ENCODE measurements at regions not wholly inside any gene's neighbourhood (a gene's known extent, or its start where the extent isn't known, plus 50 kb on each side); places are given as distances from the start of the nearest gene placed in this dataset.

DNA sequence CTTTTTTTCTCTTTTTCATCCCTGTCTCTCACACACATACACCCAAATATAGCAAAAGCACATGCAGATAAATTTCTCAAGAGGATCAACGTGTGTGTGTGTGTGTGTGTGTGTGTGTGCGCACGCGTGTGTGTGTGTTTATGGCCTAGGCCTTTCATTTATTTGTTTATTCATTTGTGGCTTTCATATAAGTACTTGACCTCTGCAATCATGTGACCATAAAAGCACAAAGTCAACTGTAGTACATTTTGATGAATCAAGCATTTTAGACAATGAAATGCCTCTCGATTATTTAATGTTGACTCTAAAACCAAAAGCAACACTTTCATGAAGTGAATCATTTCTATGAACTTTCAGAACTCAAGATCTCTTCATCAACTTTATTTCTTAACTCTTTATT lies 194.1 kb upstream of the ADGRL2 start:
- Histone ChIP-seq H3K79me2 (replicated peaks; ENCODE audit: insufficient read depth, low read length) (no peaks in the 10 kb centered on the region), H3K9me3 (ENCODE audit: low read length) (no peaks in the 10 kb centered on the region), H3K27ac (ENCODE audit: low read length) (no peak overlapping the region), H3K36me3 (ENCODE audit: insufficient read depth, low read length) (no peaks in the 10 kb centered on the region), H3F3A (ENCODE audit: insufficient read depth, low read length, poor library complexity, severe bottlenecking) (no peaks in the 10 kb centered on the region), H3K9ac (ENCODE audit: low read length) (no peak overlapping the region), H3K27me3 (ENCODE audit: insufficient read depth, low read depth, low read length) (no peaks in the 10 kb centered on the region), H3K4me3 (ENCODE audit: low read length) (no peak overlapping the region), H3K9me2 (ENCODE audit: insufficient read depth, low read length) (no peaks in the 10 kb centered on the region), H2AFZ (ENCODE audit: low read depth, low read length) (no peak overlapping the region), H3K4me2 (ENCODE audit: low read length) (no peak overlapping the region), H4K20me1 (ENCODE audit: insufficient read depth) (no peaks in the 10 kb centered on the region)
- TF ChIP-seq EP300 (conservative IDR thresholded peaks at IDR 0.05; ENCODE audit: poor library complexity, severe bottlenecking) (no peak), EZH2 (IDR thresholded peaks at IDR 0.05; ENCODE audit: borderline replicate concordance, insufficient read depth, low read length, poor library complexity, severe bottlenecking) (no peak), POLR2AphosphoS5 (IDR thresholded peaks at IDR 0.05) (no peak), MXI1 (conservative IDR thresholded peaks at IDR 0.05; ENCODE audit: poor library complexity, severe bottlenecking) (no peak), TAF1 (IDR thresholded peaks at IDR 0.05; ENCODE audit: low read depth) (no peak), RAD21 (conservative IDR thresholded peaks at IDR 0.05) (no peak), SMC3 (conservative IDR thresholded peaks at IDR 0.05; ENCODE audit: poor library complexity) (no peak)
- TF ChIP-seq, protein P1, sequence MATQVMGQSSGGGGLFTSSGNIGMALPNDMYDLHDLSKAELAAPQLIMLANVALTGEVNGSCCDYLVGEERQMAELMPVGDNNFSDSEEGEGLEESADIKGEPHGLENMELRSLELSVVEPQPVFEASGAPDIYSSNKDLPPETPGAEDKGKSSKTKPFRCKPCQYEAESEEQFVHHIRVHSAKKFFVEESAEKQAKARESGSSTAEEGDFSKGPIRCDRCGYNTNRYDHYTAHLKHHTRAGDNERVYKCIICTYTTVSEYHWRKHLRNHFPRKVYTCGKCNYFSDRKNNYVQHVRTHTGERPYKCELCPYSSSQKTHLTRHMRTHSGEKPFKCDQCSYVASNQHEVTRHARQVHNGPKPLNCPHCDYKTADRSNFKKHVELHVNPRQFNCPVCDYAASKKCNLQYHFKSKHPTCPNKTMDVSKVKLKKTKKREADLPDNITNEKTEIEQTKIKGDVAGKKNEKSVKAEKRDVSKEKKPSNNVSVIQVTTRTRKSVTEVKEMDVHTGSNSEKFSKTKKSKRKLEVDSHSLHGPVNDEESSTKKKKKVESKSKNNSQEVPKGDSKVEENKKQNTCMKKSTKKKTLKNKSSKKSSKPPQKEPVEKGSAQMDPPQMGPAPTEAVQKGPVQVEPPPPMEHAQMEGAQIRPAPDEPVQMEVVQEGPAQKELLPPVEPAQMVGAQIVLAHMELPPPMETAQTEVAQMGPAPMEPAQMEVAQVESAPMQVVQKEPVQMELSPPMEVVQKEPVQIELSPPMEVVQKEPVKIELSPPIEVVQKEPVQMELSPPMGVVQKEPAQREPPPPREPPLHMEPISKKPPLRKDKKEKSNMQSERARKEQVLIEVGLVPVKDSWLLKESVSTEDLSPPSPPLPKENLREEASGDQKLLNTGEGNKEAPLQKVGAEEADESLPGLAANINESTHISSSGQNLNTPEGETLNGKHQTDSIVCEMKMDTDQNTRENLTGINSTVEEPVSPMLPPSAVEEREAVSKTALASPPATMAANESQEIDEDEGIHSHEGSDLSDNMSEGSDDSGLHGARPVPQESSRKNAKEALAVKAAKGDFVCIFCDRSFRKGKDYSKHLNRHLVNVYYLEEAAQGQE (IDR thresholded peaks at IDR 0.05; ENCODE audit: borderline replicate concordance), result no peak
- TF ChIP-seq, protein P2, sequence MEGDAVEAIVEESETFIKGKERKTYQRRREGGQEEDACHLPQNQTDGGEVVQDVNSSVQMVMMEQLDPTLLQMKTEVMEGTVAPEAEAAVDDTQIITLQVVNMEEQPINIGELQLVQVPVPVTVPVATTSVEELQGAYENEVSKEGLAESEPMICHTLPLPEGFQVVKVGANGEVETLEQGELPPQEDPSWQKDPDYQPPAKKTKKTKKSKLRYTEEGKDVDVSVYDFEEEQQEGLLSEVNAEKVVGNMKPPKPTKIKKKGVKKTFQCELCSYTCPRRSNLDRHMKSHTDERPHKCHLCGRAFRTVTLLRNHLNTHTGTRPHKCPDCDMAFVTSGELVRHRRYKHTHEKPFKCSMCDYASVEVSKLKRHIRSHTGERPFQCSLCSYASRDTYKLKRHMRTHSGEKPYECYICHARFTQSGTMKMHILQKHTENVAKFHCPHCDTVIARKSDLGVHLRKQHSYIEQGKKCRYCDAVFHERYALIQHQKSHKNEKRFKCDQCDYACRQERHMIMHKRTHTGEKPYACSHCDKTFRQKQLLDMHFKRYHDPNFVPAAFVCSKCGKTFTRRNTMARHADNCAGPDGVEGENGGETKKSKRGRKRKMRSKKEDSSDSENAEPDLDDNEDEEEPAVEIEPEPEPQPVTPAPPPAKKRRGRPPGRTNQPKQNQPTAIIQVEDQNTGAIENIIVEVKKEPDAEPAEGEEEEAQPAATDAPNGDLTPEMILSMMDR (IDR thresholded peaks at IDR 0.05; ENCODE audit: poor library complexity, severe bottlenecking), result no peak

DNA sequence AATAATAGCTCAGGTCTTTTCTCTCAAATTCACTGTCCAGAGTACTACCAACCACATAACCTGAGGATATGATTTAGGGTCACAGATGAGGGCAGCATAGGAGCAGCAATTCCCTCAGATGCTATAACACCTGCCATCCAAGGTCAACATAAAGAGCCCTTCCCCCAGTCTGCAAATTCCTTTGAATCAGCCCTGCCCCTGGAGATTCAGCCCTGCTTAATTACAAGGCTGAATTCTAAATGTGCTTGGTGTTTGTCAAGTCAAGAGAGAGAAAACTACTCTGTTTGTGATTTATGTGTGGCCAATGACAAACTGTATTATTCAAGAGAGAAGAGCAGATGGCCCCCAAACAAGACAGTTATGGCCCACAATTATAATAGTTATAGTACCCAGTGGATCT lies 195.7 kb upstream of the ADGRL2 start:
- no peak for TF ChIP-seq SMC3 (conservative IDR thresholded peaks at IDR 0.05; ENCODE audit: poor library complexity)
- TF ChIP-seq TAF1 (IDR thresholded peaks at IDR 0.05; ENCODE audit: low read depth), result no peak
- no peak for TF ChIP-seq RAD21 (conservative IDR thresholded peaks at IDR 0.05)
- no peak for TF ChIP-seq POLR2AphosphoS5 (IDR thresholded peaks at IDR 0.05)
- no peak for TF ChIP-seq EP300 (conservative IDR thresholded peaks at IDR 0.05; ENCODE audit: poor library complexity, severe bottlenecking)
- TF ChIP-seq, protein P1 (IDR thresholded peaks at IDR 0.05; ENCODE audit: borderline replicate concordance), result no peak
- no peaks in the 10 kb centered on the region for H3K36me3 ChIP-seq (ENCODE audit: insufficient read depth, low read length)
- H3K4me3 ChIP-seq (ENCODE audit: low read length), result no peak overlapping the region

More for the DNA sequence above, 195.7 kb upstream of the ADGRL2 start:
- Histone ChIP-seq H3K27me3 (ENCODE audit: insufficient read depth, low read depth, low read length) (no peaks in the 10 kb centered on the region), H3K9me2 (ENCODE audit: insufficient read depth, low read length) (no peaks in the 10 kb centered on the region), H3K9ac (ENCODE audit: low read length) (no peak overlapping the region), H3F3A (ENCODE audit: insufficient read depth, low read length, poor library complexity, severe bottlenecking) (no peaks in the 10 kb centered on the region), H3K4me2 (ENCODE audit: low read length) (no peak overlapping the region), H3K9me3 (ENCODE audit: low read length) (no peaks in the 10 kb centered on the region), H3K79me2 (replicated peaks; ENCODE audit: insufficient read depth, low read length) (no peaks in the 10 kb centered on the region), H2AFZ (ENCODE audit: low read depth, low read length) (no peak overlapping the region), H4K20me1 (ENCODE audit: insufficient read depth) (no peaks in the 10 kb centered on the region), H3K27ac (ENCODE audit: low read length) (no peak overlapping the region)

Measured in neural cell (in vitro differentiated cells).